Activated CD8-positive, alpha-beta memory T cell treated with anti-CD3 and anti-CD28 coated beads for 48 hours (primary cell): ENCODE measurements at regions not wholly inside any gene's neighbourhood (a gene's known extent, or its start where the extent isn't known, plus 50 kb on each side); places are given as distances from the start of the nearest gene placed in this dataset.

Experiments
- DNase-seq, 3 experiments: peaks; one replicate each; pipeline ENCODE4 v3.0.0-alpha.2; 2020; ENCODE audit warnings: low read depth in 2 of 3, low spot score in 2 of 3

DNA sequence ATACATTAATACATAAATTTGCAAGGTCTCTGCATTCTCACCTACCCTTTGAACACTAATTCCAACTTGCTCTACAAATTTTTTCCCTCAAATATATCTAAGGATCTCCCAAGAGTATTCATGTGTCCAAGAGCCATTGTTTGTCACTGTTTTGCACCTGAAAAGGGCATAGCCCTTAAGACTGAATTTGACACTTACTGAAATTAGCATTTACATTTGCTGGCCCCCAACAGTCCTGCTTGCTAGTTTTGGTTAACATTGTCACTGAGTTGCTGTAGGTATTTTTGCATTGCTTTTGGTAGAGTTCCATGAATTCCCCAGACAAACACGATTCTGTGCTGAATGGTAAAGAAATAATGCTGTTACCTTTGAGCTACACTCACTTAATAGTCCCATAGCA, 57.3 kb downstream of the KCNA4 start:
- DNase-seq = no peak

DNA sequence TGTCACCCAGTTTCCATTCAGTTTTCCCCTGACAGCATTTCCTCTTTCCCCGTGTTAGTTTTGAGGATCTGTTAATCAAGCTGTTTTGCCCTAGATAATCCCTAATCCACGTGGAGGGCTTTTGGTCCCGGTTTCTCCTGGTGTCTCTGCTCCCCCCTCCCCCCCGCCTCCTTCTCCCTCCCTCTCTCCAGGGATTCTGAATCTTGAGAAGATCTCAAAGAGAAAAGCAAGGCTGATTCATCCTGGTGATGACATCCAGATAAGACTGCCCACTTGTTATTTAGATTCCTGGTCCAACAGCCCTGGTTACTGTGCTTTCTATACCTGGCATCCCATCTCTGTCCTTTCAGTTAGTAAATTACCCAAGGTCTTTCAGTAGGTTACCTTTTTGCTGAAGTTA, 59.4 kb downstream of the KCNA4 start:
- no peak for DNase-seq

DNA sequence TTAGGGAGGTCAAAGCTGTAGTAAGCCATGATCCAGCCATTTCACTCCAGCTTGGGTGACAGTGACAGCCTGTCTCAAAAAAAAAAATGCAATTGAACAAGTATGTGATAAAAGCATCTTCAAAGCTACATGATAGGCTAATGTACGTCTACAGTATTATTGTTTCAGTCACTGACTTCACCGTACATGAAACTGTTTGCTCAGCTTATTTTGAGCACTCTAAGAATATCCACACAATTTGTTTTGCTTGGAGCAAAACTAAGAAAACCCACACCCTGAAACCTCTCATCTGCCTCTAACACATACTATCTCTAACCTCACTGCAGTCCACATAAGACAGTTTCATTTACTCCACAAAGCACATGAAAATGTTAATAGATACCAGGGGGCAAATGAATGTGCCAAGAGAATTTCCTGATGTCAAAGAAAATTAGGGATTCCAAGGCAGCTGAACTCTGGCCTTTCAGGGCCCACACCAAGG, 60.7 kb downstream of the KCNA4 start:
- DNase-seq = no peak

DNA sequence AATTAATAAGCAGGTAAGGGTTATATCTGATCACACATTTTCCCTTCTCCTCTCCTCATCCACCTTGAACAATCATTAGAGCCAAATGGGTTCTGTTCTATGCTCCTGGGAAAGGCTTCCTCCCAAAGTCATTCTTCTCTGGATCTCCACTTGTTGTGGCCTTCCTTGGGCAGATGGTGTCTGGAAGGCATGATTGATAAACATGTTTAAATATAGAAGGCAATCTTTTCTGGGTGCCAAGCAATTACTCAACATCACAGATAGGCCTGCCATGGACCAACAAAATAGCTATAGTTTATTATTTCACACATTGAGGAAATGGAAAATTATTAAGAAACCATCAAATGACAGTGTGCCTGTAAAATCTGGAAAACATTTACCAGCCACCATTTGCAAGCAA, 73.5 kb downstream of the KCNA4 start:
- DNase-seq = no peak

DNA sequence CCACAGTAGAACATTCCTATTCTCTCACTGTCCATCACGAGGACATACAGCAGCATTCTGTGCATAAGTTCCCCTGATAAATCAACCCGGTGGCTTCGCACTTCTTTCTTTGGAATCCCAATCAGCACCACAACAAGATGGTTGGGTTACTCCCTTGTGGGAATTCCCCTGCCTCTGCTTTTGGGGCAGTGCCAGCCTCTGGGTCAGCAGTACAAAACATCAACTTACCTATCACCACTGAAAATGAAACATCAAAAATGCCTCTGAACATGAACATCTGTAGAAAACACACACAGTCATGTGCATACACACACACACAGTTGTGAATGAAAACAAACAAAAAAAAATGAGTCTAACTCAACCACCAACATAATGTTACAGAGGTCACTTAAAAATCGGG, 79.3 kb downstream of the KCNA4 start:
- no peak for DNase-seq

DNA sequence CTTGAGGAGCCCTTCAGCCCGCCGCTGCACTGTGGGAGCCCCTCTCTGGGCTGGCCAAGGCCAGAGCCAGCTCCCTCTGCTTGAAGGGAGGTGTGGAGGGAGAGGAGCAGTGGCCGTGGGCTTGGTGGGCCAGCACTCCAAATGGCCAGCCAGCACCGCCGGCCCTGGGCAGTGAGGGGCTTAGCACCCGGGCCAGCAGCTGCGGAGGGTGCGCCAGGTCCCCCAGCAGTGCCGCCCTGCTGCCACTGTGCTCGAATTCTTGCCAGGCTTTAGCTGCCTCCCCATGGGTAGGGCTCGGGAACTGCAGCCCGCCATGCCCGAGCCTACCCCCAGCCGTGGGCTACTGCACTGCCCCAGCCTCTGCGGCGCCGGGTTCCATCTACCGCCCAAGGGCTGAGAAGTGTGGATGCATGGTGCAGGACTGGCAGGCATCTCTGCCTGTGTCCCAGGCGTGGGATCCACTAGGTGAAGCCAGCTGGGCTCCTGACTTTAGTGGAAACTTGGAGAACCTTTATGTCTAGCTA, 82.7 kb downstream of the KCNA4 start:
- no peak for DNase-seq

DNA sequence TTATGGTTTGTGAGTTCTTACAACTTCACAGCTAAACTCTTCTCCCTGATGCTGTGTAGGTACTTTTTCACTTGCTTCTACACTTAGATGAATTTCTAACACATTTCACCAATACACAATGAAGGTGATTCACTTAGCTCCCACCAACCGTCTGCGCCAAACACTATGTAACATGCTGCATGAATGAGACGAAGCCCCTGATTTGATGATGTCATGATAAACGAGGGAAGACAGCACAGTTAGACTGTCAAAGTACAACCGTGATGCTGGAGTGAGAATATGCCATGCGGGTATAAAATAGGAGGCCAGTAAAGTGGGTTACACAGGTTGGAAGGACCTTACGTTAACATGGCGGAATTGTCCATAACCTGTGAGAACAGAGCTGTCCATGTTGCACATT, 100.8 kb downstream of the KCNA4 start:
- DNase-seq = no peak

DNA sequence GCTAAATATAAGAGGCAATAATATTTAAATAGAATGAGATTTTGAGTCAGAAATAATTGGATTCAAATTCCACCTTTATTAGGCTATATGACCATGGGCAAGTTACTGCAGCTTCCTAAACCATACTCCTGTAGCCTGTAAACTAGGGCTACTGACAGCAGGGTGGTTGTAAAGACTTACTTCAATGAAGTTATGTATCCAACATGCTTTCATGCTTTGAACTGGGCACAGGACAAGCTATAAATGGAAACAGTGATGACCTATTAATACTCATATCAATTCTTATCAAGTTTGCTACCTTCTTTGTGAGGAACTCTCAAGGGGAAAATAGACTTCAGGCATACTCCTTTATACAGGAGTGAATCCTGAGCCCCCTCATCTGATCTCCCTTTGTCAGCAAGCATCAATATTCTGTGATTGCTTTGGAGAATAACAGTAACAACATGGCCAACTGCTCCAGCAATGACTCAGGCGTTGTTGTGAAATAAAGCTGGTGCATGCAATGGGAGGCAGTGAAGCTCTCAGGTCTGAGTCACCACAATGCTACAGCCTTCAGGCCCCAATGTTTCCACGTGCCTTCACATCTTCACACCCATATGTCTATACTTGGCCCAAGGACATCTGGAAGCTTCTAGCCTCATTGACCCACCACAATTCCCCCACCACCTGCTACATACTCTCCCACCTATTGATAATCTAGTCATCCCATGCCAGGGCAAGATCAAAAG, 102.5 kb downstream of the KCNA4 start:
- DNase-seq = no peak

DNA sequence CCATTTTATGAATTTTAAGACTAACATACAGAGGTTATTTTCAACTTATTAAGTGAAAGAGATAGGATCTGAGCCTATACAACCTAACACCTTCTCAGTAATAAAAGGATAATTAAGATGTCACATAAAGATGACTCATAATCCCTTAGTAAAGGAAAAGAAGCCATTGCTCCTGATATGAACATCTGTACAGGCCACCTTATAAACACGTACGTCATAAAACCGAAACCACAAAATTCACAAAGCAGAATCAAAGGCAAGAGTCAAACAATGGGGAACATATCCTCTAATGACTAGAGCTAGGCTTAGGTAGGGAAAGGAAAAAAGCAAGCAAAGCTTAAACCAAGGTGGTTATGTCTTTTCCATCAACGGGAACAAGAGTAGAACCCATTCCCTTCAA, 103.5 kb downstream of the KCNA4 start:
- no peak for DNase-seq

DNA sequence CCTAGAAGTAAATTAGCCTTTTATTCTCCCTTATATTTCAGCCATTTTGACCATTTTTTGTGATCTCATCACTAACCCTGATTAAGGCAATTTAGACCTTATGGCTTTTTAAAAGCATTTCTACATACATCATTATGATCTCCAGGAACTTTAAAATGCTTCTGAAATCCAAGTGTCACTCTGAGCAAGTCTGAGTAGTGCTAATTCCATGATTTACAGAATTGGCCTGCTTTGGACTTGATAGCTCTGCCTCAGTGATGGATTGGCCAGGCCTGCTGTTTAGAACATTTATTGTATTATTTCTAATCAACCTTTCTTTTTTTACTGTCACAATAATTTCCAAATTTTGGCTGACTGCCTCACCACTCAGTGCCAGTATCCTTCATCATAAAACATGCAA, 116.4 kb downstream of the KCNA4 start:
- DNase-seq = no peak

DNA sequence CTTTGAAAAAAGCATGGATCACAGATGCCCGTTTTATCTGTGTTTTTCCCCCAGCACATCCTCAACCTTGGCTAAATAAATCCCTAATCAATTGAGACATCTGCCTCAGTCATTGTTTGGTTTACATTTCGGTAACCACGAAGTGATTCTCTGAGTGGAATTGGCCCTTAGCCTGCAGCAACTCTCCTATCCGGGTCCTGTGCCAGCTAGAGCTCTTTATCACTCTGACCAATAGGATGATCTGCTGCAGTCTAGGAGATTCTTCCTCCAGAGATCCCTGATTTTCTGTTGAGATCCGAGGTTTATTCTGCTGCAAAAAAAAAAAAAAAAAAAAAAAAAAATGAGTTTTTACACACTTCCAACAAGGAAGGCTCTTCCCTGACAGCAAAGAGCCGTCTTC, 137.3 kb downstream of the KCNA4 start:
- DNase-seq = no peak

DNA sequence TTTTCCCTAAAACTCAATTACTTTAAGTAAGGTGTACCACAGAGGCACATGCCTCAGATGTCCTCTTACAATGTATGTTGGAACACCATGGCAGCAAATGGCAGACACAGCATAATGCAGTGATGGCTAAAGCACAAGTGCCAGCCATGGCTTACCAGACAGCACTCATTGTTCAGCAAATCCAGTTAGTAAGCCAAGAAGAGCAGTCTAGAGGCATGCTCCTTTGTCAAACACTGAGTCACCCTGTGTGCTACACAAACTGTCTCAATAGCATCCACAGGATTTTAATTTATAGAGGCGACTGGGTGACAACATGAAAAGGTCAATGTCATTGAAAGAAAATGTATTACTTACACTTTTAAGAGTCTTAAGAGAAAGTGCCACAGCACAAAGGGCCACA, 140.6 kb downstream of the KCNA4 start:
- DNase-seq = no peak

DNA sequence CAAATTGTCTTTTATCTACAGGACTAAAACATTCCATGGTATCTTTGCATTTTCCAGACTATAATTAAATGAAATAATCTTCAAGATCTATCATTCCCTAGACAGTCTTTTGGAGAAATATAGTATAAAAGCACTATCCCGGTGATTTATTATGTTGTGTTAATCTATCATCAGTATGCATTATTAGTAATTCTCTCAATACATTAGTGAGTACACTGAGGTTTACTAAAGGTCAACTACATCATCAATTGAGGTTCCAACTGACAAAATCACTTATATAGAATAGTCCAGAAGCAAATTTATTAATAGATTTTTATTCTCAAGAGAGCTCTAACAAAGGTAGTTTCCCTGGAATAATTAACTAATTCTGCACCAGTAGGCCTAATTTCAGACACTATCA, 169.6 kb downstream of the KCNA4 start:
- DNase-seq = no peak

DNA sequence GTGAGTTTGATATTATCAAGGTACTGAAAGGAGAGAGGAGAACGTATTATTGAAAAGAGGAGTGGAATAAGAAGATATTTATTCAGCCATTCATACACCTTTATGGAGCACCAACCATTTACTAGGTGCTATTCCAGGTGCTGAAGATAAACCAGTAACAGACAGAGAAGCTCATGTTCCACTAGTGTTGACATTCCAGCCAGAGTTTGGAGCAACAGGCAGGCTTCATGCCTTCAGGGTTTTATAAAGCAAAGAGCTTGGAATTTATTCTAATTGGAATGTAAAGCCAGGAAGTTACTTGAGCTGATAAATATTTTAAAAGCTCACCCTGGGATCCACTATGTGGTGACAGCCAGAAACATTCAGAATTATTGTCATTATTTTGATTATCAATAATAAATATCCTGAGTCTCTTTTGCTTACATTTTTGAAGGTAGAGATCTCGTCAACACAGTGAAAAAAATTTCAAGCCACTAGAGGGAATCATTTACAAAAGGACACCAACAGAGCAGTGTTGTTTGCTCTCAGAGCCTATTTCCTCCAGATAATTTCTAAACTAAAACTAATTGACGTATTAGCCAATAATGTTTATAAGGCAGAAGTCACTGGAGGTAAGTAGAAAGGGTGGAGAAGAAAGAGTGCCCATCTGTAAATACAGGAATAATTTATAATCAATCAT, 172.0 kb downstream of the KCNA4 start:
- DNase-seq = no peak

DNA sequence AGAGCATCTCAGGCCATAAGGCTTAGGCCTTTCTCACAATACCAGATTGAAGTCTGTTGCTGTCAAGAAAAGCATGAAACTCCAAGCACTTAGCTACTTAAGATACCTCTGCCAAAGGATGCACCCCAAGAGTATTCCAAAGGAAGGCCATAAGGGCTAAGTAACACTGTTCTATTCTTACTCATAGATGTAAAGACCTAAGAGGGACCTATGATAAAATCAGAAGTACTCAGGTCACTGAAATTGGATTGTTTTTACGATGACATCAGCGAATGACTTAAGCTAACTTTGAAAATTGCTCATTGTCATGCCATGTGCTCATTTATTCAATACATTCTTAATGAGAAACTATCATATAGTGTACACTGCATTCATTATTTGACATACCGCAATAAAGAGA, 172.8 kb downstream of the KCNA4 start:
- no peak for DNase-seq

DNA sequence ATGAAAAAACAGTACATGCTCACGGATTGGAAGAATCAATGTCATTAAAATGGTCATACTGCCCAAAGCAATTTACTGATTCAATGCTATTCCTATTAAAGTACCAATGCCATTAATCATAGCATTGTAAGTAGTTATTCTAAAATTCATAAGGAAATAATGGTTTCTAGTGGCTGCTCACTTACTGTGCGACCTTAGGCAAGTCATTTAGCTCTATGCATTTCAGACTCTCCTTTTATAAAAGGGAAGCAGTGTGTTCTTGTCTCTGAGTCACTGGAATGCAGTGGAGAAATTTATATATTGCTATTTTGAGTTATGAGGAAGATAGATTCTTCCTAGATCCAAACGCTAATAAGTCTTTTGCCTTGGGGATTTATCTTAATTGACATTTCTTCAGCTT, 174.8 kb downstream of the KCNA4 start:
- DNase-seq = no peak

DNA sequence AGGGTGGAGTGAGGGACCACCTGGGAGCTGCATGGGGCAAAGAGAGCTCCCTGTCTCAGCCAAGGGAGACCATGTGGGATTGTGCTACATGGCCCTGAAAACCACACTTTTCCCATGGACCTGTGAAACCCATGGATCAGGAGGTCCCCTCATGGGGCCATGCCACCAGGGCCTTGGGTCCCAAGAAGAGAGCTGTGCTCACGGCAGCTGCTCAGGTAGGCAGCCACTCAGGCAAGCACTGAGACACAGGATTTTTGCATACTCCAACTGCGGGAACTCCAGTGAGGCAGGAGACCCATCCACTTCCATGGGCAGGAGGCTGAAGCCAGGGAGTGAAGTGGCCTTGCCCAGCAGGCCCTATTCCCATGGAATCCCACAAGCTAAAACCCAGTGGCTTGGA, 190.0 kb downstream of the KCNA4 start:
- DNase-seq = no peak

DNA sequence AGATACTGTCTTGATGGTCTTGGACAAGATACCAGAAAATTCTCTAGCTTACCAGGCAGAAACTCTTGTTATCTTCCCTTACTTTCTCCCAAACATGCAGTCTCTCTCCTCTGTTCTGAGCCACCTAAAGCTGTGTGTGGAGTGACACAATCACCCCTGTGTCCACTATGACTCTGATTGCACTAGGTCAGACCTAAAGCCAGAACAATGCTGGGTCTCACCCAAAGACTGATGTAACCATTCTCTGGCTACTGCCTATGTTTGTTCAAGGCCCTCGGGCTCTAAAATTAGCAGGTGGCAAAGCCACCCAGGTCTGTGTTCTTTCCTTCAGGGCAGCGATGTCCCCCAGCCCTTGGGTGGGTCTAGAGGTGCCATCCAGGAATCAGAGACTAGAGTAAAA, 200.5 kb downstream of the KCNA4 start:
- no peak for DNase-seq

DNA sequence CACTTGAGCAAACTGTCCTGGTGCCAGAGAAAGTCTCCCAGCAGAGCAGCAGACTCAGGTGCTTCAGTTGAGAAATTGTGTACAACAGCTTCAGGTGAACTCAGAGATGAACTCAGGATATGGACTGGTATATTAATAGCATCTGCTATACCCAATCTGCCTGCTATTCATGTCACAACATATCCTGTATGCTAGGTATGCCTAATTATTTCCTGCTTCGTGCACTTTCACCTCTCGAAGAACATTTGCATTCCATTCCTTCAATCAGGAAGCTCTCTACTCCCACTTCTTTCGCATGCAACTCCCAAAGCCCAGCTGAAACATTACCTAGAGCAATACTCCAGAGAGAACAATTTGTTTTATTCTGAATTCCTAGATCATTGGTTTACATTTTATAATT, 207.7 kb downstream of the KCNA4 start:
- no peak for DNase-seq

DNA sequence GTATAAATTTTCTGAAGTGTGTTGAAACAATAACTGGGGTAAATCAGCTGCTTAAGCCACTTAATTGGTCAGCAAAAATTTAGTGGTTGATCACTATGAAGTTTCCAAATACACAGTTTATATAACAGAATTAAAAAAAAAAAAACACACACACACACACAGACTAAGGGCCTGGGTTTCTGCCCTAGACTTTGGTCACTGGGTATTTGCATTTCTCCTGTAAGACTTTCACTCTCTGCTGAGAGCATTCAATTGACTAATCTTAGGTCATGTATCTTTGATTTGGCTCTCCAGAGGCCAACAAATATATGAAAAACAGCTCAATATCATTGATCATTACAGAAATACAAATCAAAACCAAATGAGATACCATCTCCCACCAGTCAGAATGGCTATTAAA, 214.3 kb downstream of the KCNA4 start:
- no peak for DNase-seq

DNA sequence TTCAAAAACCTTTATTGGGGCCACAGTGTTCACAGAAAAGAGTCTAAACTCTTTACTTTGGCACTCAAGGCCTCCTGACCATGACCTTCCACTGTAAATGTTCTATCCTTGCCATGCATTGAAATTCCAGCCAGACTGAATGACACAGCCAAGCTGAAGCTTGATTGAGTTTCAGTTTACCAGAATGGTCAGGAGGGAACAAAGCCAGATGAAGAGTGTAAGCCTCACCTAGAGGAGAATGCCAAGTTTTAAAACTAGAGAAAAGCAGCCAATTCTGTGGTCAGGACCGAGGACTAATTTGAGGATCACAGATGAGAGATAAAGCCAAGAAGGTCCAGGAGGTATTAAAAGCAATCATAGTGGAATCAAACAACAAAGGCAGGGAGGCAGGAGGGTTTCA, 215.3 kb downstream of the KCNA4 start:
- no peak for DNase-seq

DNA sequence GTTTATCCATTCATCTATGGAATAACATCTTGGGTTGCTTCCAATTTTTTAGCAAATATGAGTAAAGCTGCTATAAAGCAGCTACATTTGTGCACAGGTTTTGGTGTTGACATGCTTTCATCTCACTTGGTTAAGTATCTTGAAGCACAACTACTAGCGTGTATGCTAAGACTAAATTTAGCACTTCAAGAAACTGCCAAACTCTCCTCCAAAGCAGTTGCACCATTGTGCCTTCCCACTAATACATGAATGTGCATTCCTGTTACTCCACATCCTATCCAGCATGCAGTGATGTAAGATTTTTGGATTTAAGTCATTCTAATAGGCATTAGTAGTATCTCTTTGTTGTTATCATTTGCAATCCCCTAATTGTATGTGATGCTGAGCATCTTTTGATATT, 230.7 kb downstream of the KCNA4 start:
- DNase-seq = no peak

DNA sequence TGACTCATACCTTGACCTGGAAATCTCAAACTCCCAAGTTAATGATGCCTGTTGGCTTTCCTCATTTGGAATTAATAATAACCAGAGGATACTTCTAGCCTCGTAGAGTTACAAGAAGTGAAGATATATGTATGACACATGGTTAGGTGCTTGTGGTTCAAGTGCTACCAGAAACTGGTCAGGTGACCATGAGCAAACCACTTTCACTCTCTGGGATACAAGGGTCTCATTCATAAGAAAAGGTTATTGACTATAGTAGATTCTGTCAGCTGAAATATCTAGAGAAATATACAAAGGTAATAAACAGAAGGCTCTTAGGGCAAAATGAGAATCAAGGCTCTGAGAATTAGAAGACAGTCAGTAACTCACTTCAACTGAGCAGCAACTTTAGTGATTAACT, 233.3 kb downstream of the KCNA4 start:
- no peak for DNase-seq
